ENCODE measurements at regions not wholly inside any gene's neighbourhood (a gene's known extent, or its start where the extent isn't known, plus 50 kb on each side); places are given as distances from the start of the nearest gene placed in this dataset.

- POLR2A ChIA-PET: no interaction called here
- no peak overlapping the region for H3K4me3 Mint-ChIP-seq
- H3K36me3 Mint-ChIP-seq (ENCODE audit: low read depth): no peaks in the 10 kb centered on the region
- H3K4me1 Mint-ChIP-seq (ENCODE audit: low read depth): no peaks in the 10 kb centered on the region
- CTCF ChIA-PET: no interaction called here
- no peak overlapping the region for H3K27ac Mint-ChIP-seq
- no peaks in the 10 kb centered on the region for H3K27me3 Mint-ChIP-seq (ENCODE audit: low read depth)
- H3K9me3 Mint-ChIP-seq (ENCODE audit: insufficient read depth): no peaks in the 10 kb centered on the region
- ATAC-seq (no peak), DNase-seq (no peak)
Measured at GRCh38 chr2:15726321-15727057, 134.8 kb downstream of the DDX1 start.

DNA sequence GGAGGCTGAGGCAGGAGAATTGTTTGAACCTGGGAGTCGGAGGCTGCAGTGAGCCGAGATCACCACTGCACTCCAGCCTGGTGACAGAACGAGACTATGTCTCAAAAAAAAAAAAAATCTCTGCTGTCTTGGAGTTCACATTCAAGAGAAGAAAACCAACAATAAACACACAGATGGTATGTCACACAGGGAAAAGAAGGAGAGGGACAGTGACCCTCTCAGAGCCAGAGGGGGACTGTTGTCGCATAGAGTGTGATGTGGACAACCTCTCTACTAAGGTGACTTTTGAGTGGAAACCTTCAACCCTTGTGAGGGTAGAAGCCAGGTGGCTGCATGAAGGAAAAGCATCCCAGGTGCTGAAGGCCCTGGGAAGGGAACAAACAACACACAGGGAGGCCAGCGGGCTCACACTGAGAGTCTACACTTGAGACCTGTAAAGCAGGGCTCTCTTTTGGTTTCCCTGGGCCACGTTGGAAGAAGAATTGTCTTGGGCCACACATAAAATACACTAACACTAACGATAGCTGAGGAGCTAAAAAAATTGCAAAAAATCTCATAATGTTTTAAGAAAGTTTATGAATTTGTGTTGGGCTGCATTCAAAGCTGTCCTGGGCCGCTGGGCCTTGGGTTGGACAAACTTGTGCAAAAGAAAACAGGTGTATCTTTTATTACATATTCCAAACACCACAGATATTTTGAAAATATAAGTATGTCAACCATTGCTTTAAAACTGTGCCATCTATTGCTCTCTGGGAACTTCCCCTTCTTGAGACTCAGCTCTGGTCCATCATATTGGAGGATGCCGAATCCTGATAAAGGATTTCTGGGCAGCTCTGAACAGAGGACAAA, 136.0 kb downstream of the DDX1 start:
- Mint-ChIP-seq H3K4me1 (ENCODE audit: low read depth) (no peaks in the 10 kb centered on the region), H3K27me3 (ENCODE audit: low read depth) (no peaks in the 10 kb centered on the region), H3K9me3 (ENCODE audit: insufficient read depth) (no peaks in the 10 kb centered on the region), H3K36me3 (ENCODE audit: low read depth) (no peaks in the 10 kb centered on the region), H3K4me3 (no peak overlapping the region), H3K27ac (no peak overlapping the region)
- POLR2A ChIA-PET: no interaction called here
- CTCF ChIA-PET: no interaction called here
- ATAC-seq: no peak
- DNase-seq: no peak

DNA sequence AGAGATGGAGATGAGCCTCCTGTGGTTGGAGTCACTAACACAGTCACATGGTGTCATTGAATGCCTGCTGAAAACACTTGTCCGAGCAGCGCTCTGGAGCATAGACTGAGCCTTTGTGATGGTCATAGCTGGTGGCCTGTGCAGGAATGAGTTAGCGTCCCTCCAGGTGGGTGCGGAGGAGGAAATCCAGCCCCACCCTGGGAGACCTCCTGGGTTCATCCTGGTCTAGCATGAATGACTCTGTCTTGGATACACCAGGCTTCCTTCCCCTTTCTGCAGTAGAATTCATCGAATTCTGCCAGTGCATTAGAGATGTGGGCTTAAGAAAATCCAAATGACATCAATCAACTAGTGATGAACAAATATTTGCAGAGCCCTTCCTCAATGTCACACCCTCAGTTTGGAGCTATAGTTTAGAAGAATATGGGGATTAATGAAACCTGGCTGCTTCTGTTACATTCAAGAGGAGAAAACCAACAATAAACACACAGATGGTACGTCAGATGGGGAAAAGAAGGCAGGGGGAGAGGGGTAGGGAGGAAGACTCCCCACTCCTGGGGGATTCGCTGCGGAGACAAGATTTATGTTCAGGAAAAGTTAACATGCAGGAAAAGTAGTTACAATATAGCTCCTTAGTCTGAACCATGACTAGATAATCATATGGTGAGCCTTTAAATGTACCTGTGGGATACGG, 136.7 kb downstream of the DDX1 start:
- ATAC-seq (no peak), DNase-seq (no peak)
- Mint-ChIP-seq H3K9me3 (ENCODE audit: insufficient read depth) (no peaks in the 10 kb centered on the region), H3K36me3 (ENCODE audit: low read depth) (no peaks in the 10 kb centered on the region), H3K27ac (no peak overlapping the region), H3K4me1 (ENCODE audit: low read depth) (no peaks in the 10 kb centered on the region), H3K4me3 (no peak overlapping the region), H3K27me3 (ENCODE audit: low read depth) (no peaks in the 10 kb centered on the region)
- POLR2A ChIA-PET: interaction anchor here (0.6 kb wide), 1 partner anchor 131 kb away, joined by 5 read pairs; no protein-coding TSS in a partner anchor
- CTCF ChIA-PET: no interaction called here

DNA sequence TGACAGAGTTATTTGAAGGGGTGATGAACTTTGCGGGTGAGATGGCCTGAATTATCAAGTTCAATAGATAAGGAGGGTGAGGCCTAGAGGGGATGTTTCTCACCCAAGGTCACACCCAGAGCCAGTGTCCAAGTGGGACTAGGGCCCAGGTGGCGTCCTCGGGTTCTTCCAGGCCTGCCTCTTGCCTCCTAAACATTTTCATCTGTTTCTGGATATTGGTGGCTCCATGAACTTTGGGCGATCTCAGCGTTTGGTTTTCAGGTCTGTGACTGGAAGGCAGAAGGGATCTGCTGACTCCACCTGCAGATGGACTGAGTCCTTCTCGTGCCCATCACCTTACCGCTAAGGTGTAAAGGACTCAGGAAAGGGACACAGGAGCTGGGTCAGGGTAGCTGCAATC, 137.3 kb downstream of the DDX1 start:
- ATAC-seq: no peak
- no peak for DNase-seq
- H3K4me1 Mint-ChIP-seq (ENCODE audit: low read depth): no peaks in the 10 kb centered on the region
- H3K36me3 Mint-ChIP-seq (ENCODE audit: low read depth): no peaks in the 10 kb centered on the region
- H3K9me3 Mint-ChIP-seq (ENCODE audit: insufficient read depth): no peaks in the 10 kb centered on the region
- CTCF ChIA-PET: no interaction called here
- POLR2A ChIA-PET: interaction anchor here (0.6 kb wide), 1 partner anchor 132 kb away, joined by 5 read pairs; no protein-coding TSS in a partner anchor
- H3K27ac Mint-ChIP-seq: no peak overlapping the region
- no peaks in the 10 kb centered on the region for H3K27me3 Mint-ChIP-seq (ENCODE audit: low read depth)
- H3K4me3 Mint-ChIP-seq: no peak overlapping the region

GRCh38 chr2:15729709-15730544, 138.3 kb downstream of the DDX1 start:
- ChIA-PET POLR2A (no interaction called here), CTCF (no interaction called here)
- Mint-ChIP-seq H3K4me1 (ENCODE audit: low read depth) (no peaks in the 10 kb centered on the region), H3K36me3 (ENCODE audit: low read depth) (no peaks in the 10 kb centered on the region), H3K27ac (no peak overlapping the region), H3K27me3 (ENCODE audit: low read depth) (no peaks in the 10 kb centered on the region), H3K9me3 (ENCODE audit: insufficient read depth) (no peaks in the 10 kb centered on the region), H3K4me3 (no peak overlapping the region)
- ATAC-seq (no peak), DNase-seq (no peak)

DNA sequence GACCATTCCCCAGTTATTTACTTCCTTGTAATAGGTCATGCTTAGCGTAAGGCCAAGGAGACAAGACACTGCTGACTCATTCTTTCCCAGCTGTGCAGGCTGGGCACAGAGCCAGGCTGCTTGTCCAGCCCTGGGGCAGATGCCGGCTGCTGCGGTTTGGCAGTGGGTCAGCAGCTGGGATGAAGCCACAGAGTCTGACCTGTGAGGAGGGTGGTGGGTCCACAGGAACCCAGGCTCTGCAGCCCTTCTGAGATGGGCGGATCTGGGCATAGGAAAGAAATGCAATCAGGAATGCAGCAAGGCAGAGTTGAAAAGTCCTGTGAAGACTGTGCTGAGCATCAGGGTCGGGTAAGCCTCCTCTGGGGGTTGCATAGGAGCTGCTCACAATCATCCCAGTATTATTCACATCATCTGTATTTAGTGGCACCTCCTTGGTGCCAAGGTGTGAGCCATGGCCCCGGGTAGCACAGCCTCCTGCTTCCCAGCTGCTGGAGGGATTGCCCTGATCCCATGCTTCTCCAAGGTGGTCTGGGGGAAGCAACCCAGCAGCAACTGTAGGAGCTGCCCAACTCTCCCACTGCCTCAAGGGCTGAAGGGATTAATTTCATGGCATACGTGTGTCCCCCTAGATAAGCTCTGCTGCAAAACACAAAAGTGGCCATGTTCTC, 139.0 kb downstream of the DDX1 start:
- CTCF ChIA-PET: no interaction called here

GRCh38 chr2:15731213-15731888, 139.7 kb downstream of the DDX1 start:
- Mint-ChIP-seq H3K9me3 (ENCODE audit: insufficient read depth) (no peaks in the 10 kb centered on the region), H3K4me1 (ENCODE audit: low read depth) (no peaks in the 10 kb centered on the region), H3K27me3 (ENCODE audit: low read depth) (no peaks in the 10 kb centered on the region), H3K27ac (no peak overlapping the region), H3K4me3 (no peak overlapping the region), H3K36me3 (ENCODE audit: low read depth) (no peaks in the 10 kb centered on the region)
- ATAC-seq: no peak
- ChIA-PET POLR2A (no interaction called here), CTCF (no interaction called here)
- no peak for DNase-seq

More for the DNA sequence above, 139.0 kb downstream of the DDX1 start:
- no peak overlapping the region for H3K4me3 Mint-ChIP-seq
- ATAC-seq: no peak
- H3K27ac Mint-ChIP-seq: no peak overlapping the region
- DNase-seq: no peak
- no peaks in the 10 kb centered on the region for H3K4me1 Mint-ChIP-seq (ENCODE audit: low read depth)
- POLR2A ChIA-PET: no interaction called here
- H3K36me3 Mint-ChIP-seq (ENCODE audit: low read depth): no peaks in the 10 kb centered on the region
- no peaks in the 10 kb centered on the region for H3K9me3 Mint-ChIP-seq (ENCODE audit: insufficient read depth)
- H3K27me3 Mint-ChIP-seq (ENCODE audit: low read depth): no peaks in the 10 kb centered on the region

DNA sequence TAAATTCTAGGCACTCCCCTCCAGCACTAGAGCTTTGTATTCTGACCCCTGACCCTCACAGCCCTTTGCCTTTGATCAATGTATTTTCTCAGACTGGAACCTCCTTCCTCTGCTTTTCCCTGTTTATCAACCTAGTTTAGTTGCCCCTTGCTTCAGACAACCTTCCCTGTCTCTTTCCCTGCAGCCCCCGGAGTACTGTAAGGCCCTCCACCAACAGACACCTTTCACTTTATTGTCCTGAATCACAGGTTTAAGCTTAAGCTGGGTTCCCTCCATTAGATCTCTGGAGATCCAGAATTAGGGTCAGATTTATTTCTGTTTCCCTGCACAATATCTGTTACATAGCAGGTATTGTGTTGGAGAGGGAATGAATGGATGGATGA, 140.2 kb downstream of the DDX1 start:
- Mint-ChIP-seq H3K4me3 (no peak overlapping the region), H3K4me1 (ENCODE audit: low read depth) (no peaks in the 10 kb centered on the region), H3K27ac (no peak overlapping the region), H3K27me3 (ENCODE audit: low read depth) (no peaks in the 10 kb centered on the region), H3K36me3 (ENCODE audit: low read depth) (no peaks in the 10 kb centered on the region), H3K9me3 (ENCODE audit: insufficient read depth) (no peaks in the 10 kb centered on the region)
- ATAC-seq (no peak), DNase-seq (no peak)
- POLR2A ChIA-PET: no interaction called here
- CTCF ChIA-PET: no interaction called here

GRCh38 chr2:15732341-15733077, 140.8 kb downstream of the DDX1 start:
- Mint-ChIP-seq H3K27me3 (ENCODE audit: low read depth) (no peaks in the 10 kb centered on the region), H3K4me1 (ENCODE audit: low read depth) (no peaks in the 10 kb centered on the region), H3K9me3 (ENCODE audit: insufficient read depth) (no peaks in the 10 kb centered on the region), H3K36me3 (ENCODE audit: low read depth) (no peaks in the 10 kb centered on the region), H3K27ac (no peak overlapping the region), H3K4me3 (no peak overlapping the region)
- ChIA-PET POLR2A (no interaction called here), CTCF (interaction anchor here (0.9 kb wide), 1 partner anchor 12 kb away, joined by 3 read pairs; no protein-coding TSS in a partner anchor)
- ATAC-seq: no peak
- DNase-seq: no peak

- POLR2A ChIA-PET: no interaction called here
- CTCF ChIA-PET: no interaction called here
- H3K9me3 Mint-ChIP-seq (ENCODE audit: insufficient read depth): no peaks in the 10 kb centered on the region
- DNase-seq (no peak), ATAC-seq (no peak)
- no peak overlapping the region for H3K27ac Mint-ChIP-seq
- H3K4me3 Mint-ChIP-seq: no peak overlapping the region
- no peaks in the 10 kb centered on the region for H3K4me1 Mint-ChIP-seq (ENCODE audit: low read depth)
- H3K36me3 Mint-ChIP-seq (ENCODE audit: low read depth): no peaks in the 10 kb centered on the region
- no peaks in the 10 kb centered on the region for H3K27me3 Mint-ChIP-seq (ENCODE audit: low read depth)
Measured at GRCh38 chr2:15733867-15734673, 142.4 kb downstream of the DDX1 start.
